ENCODE measurements at regions not wholly inside any gene's neighbourhood (a gene's known extent, or its start where the extent isn't known, plus 50 kb on each side); places are given as distances from the start of the nearest gene placed in this dataset.

- DNase-seq (ENCODE audit: low read depth), result no peak
- in situ Hi-C loops (cut with HindIII; ENCODE audit: low sequenced_read_pairs), result no loop called here
- no peak for TF ChIP-seq CTCF (IDR thresholded peaks at IDR 0.05; ENCODE audit: low read depth, low read length, missing control alignments)
- no peak overlapping the region for H3K4me3 ChIP-seq (ENCODE audit: low read depth, low read length)
Observed at GRCh38 chr12:46472144-46472705, 99.7 kb upstream of the SLC38A2 start.

DNA sequence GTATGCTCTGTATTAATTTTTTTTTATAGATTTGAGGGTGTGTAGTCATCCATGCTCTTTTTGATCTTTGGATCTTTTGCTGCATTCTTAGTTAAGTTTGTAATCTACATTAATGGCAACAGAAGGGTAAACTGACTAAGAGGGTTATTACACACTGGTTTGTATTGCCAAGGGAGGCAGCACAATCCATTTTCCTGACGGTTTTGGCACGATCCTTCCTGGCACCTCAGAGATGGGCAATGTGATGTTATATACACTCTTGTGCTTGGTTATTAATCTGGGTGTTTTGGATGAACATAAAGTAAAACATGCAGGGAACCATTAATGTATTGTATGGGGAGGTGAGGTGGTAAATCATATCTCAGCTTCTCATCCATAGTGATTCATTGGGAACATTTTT is 98.8 kb upstream of the SLC38A2 start:
- no peak overlapping the region for H3K4me3 ChIP-seq (ENCODE audit: low read depth, low read length)

DNA sequence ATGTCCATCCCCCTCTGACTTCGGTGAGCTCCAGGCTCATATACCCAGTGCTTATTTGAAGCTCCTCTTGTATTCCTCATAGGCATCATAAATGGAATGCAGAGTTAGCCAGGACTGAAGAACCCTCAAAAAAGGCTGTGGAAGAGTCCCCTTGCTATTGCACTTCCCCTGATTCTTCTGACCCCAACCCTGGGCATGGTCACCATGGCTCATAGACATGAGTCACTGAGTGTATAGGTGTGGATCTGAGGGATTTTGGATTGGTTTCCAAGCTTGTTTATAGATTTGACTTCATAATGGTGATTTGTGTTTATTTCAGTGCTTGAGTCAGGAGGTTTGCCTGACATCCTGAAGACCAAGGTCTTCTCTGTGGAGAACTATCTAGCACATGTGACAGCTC is 98.4 kb upstream of the SLC38A2 start:
- DNase-seq (ENCODE audit: low read depth), result no peak
- TF ChIP-seq CTCF (IDR thresholded peaks at IDR 0.05; ENCODE audit: low read depth, low read length, missing control alignments), result no peak
- H3K4me3 ChIP-seq (ENCODE audit: low read depth, low read length), result no peak overlapping the region
- in situ Hi-C loops (cut with HindIII; ENCODE audit: low sequenced_read_pairs), result no loop called here

More for the DNA sequence above, 98.8 kb upstream of the SLC38A2 start:
- no peak for TF ChIP-seq CTCF (IDR thresholded peaks at IDR 0.05; ENCODE audit: low read depth, low read length, missing control alignments)
- in situ Hi-C loops (cut with HindIII; ENCODE audit: low sequenced_read_pairs), result no loop called here
- DNase-seq (ENCODE audit: low read depth), result no peak

- no peak for DNase-seq (ENCODE audit: low read depth)
- H3K4me3 ChIP-seq (ENCODE audit: low read depth, low read length), result no peak overlapping the region
- no peak for TF ChIP-seq CTCF (IDR thresholded peaks at IDR 0.05; ENCODE audit: low read depth, low read length, missing control alignments)
- in situ Hi-C loops (cut with HindIII; ENCODE audit: low sequenced_read_pairs), result no loop called here
Observed at GRCh38 chr12:46470036-46470627, 97.6 kb upstream of the SLC38A2 start.

DNA sequence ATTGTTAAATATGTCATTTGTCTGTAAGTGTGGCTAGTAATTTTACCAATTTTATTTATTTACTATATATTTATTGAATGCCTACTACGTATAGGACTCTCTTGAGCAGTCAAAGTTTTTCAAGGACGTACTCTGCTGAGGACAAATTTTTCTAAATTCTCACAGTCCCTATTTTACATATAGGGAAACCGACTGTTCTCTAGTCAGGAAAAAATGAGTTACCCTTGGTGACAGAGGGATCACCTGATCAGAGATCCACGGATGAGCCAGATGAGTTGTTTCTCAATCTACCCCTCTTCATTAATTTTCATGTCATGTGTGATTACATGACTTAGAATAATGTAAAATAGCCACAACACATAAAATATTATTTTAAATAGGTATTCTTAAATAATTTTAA is 96.2 kb upstream of the SLC38A2 start:
- no peak for TF ChIP-seq CTCF (IDR thresholded peaks at IDR 0.05; ENCODE audit: low read depth, low read length, missing control alignments)
- in situ Hi-C loops (cut with HindIII; ENCODE audit: low sequenced_read_pairs), result no loop called here
- no peak overlapping the region for H3K4me3 ChIP-seq (ENCODE audit: low read depth, low read length)
- DNase-seq (ENCODE audit: low read depth), result no peak

DNA sequence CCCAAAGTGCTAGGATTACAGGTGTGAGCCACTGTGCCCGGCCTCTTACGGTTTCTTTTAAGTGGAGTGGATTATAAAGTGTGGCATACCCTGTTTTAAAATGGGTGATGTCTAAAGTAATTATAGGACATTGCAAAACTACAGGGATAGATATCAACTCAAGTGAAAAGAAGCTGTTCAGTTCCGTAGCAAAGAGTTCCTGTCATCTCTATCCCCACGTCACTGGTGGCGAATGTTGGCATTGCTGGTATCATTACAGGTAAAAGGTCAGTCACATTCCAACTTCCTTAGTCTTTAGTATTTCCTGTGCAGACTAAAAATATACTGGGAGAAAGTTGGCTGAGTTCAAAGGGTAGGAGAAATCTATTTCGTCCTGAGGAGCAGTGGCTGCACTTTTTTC is 95.6 kb upstream of the SLC38A2 start:
- no peak for TF ChIP-seq CTCF (IDR thresholded peaks at IDR 0.05; ENCODE audit: low read depth, low read length, missing control alignments)
- no peak overlapping the region for H3K4me3 ChIP-seq (ENCODE audit: low read depth, low read length)
- in situ Hi-C loops (cut with HindIII; ENCODE audit: low sequenced_read_pairs), result no loop called here
- no peak for DNase-seq (ENCODE audit: low read depth)

Measured in astrocyte of the cerebellum (primary cell).